Pancreas (tissue), 10 donors: ENCODE measurements at regions not wholly inside any gene's neighbourhood (a gene's known extent, or its start where the extent isn't known, plus 50 kb on each side); places are given as distances from the start of the nearest gene placed in this dataset.

Experiments
- ATAC-seq, 4 donors: fragments of 200-7000 bp; cut with Tn5 transposase; one replicate each; pipeline versions ENCODE4 v1.8.0 to v1.9.1; 2020; ENCODE audit warnings: mild to moderate bottlenecking in 4 of 4, moderate library complexity in 4 of 4
- DNase-seq, 6 donors: peaks; one replicate each; pipeline ENCODE4 v3.0.0-alpha.2; 2020
- FAIRE-seq: peaks from 2 replicates; lab custom pipeline; 2012; peaks lifted over from hg19 to GRCh38; lab: Jason Lieb, UNC
- H3K27ac ChIP-seq, 4 donors: fragments of 200-600 bp; sonication (generic); 1 replicate in 3 of 4; 2 replicates in 1 of 4; pipeline versions ENCODE4 v1.5.0 to v1.8.0; 2020
- H3K27me3 ChIP-seq, 4 donors: fragments of 200-600 bp; one replicate each; pipeline ENCODE4 v1.8.0; 2021
- H3K36me3 ChIP-seq, 3 donors: fragments of 200-600 bp; sonication (generic) in 1 of 3; one replicate each; pipeline versions ENCODE4 v1.5.0 to v1.8.0; 2020 to 2021
- H3K4me1 ChIP-seq, 3 donors: fragments of 200-600 bp; one replicate each; pipeline ENCODE4 v1.8.0; 2021
- H3K4me3 ChIP-seq, 4 donors: fragments of 200-600 bp; sonication (generic) in 2 of 4; one replicate each; pipeline versions ENCODE4 v1.5.0 to v1.8.0; 2020 to 2021
- H3K9me3 ChIP-seq, 4 donors: fragments of 200-600 bp; one replicate each; pipeline ENCODE4 v1.8.0; 2021
- WGBS, 2 donors: extraction: QIAGEN DNeasy Blood & Tissue Kit; methylation state at CpG; one replicate each; pipeline ENCODE4 v1.1.7; 2013; 5-methylcytosine and 5-hydroxymethylcytosine counted together
- intact Hi-C, 3 donors: fragments of 100-400 bp; cut with DNase I; formaldehyde crosslinking; loops; one replicate each; pipeline versions ENCODE4 v1.11.1 to v1.14.2; 2022
- TF ChIP-seq, protein P1 (sequence below), 4 donors: fragments of 200-600 bp; sonication (generic) in 3 of 4; IDR thresholded peaks; one replicate each; pipeline versions ENCODE4 v1.5.0 to v1.8.0; 2021; ENCODE audit warnings: antibody characterized with exemption in 4 of 4
- donor health status: healthy with polysubstance abuse.
- donor health status: DM: no; HTN: no; CAD: no; lungs with moderate emphysema.
- donor health status: DM: no; HTN: no; CAD: no.
- donor health status: control.
- donor health status: control.
- donor health status: Bipolar disorder and iron deficiency.
- donor health status: DM: yes; HTN: yes; CAD: no.
- donor health status: DM: no; HTN: no; CAD: no.
- donor health status: DM: no; HTN: no; CAD: no.
- donor health status: DM: yes; HTN: yes; CAD: no.

DNA sequence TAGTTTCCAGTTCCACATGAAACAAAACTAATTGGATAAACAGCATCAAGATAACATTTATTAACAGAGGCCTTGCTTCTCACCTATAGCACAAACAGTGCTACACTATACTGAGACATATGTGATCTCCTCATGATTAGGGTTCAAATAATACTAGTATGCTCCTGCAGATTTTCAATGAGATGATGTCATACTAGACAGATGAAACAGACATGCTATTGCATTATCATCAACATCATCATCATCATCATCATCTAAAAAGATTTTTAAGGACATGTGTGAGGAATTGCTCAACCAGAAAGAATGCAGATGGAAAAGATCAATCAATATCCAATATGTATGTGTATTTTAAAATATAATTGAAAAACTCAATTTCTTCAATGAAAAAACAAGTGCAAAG is 932.3 kb downstream of the METTL15 start:
- no peaks in the 10 kb centered on the region for H3K9me3 ChIP-seq
- FAIRE-seq (no peak), DNase-seq (no peak), ATAC-seq (no peak)
- H3K27ac ChIP-seq, result no peak overlapping the region
- no peaks in the 10 kb centered on the region for H3K36me3 ChIP-seq
- TF ChIP-seq, protein P1, sequence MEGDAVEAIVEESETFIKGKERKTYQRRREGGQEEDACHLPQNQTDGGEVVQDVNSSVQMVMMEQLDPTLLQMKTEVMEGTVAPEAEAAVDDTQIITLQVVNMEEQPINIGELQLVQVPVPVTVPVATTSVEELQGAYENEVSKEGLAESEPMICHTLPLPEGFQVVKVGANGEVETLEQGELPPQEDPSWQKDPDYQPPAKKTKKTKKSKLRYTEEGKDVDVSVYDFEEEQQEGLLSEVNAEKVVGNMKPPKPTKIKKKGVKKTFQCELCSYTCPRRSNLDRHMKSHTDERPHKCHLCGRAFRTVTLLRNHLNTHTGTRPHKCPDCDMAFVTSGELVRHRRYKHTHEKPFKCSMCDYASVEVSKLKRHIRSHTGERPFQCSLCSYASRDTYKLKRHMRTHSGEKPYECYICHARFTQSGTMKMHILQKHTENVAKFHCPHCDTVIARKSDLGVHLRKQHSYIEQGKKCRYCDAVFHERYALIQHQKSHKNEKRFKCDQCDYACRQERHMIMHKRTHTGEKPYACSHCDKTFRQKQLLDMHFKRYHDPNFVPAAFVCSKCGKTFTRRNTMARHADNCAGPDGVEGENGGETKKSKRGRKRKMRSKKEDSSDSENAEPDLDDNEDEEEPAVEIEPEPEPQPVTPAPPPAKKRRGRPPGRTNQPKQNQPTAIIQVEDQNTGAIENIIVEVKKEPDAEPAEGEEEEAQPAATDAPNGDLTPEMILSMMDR (IDR thresholded peaks at IDR 0.05), result no peak
- intact Hi-C loops, result no loop called here
- H3K27me3 ChIP-seq, result no peaks in the 10 kb centered on the region
- H3K4me1 ChIP-seq, result no peaks in the 10 kb centered on the region
- H3K4me3 ChIP-seq, result no peak overlapping the region

- no peaks in the 10 kb centered on the region for H3K27me3 ChIP-seq
- DNase-seq (no peak), ATAC-seq (no peak), FAIRE-seq (no peak)
- no peaks in the 10 kb centered on the region for H3K9me3 ChIP-seq
- TF ChIP-seq, protein P1 (IDR thresholded peaks at IDR 0.05), result no peak
- no peak overlapping the region for H3K4me3 ChIP-seq
- WGBS, 2 donors, result 24 to 75% methylated on average over 2 of the region's 2 CpGs
- H3K4me1 ChIP-seq, result no peaks in the 10 kb centered on the region
- intact Hi-C loops, result no loop called here
- H3K36me3 ChIP-seq, result no peaks in the 10 kb centered on the region
- H3K27ac ChIP-seq, result no peak overlapping the region
These were observed 924.4 kb downstream of the METTL15 start for GRCh38 chr11:29032384-29033149.

GRCh38 chr11:29029452-29029851 is 921.3 kb downstream of the METTL15 start:
- H3K36me3 ChIP-seq, result no peaks in the 10 kb centered on the region
- intact Hi-C loops, result no loop called here
- no peaks in the 10 kb centered on the region for H3K27me3 ChIP-seq
- no peaks in the 10 kb centered on the region for H3K4me1 ChIP-seq
- H3K9me3 ChIP-seq, result no peaks in the 10 kb centered on the region
- TF ChIP-seq, protein P1 (IDR thresholded peaks at IDR 0.05), result no peak
- DNase-seq, result no peak
- ATAC-seq, result no peak
- no peak overlapping the region for H3K4me3 ChIP-seq
- WGBS, 2 donors, result 66% methylated on average over 2 of the region's 2 CpGs
- H3K27ac ChIP-seq, result no peak overlapping the region
- no peak for FAIRE-seq

- DNase-seq (no peak), ATAC-seq (no peak), FAIRE-seq (no peak)
- intact Hi-C loops, result no loop called here
- Histone ChIP-seq H3K4me3 (no peak overlapping the region), H3K27ac (no peak overlapping the region), H3K4me1 (no peaks in the 10 kb centered on the region), H3K27me3 (no peaks in the 10 kb centered on the region), H3K36me3 (no peaks in the 10 kb centered on the region), H3K9me3 (no peaks in the 10 kb centered on the region)
- TF ChIP-seq, protein P1 (IDR thresholded peaks at IDR 0.05), result no peak
- WGBS, 2 donors, result 87 to 94% methylated on average over 1 of the region's 1 CpG
These were observed 919.2 kb downstream of the METTL15 start for GRCh38 chr11:29027436-29027835.

DNA sequence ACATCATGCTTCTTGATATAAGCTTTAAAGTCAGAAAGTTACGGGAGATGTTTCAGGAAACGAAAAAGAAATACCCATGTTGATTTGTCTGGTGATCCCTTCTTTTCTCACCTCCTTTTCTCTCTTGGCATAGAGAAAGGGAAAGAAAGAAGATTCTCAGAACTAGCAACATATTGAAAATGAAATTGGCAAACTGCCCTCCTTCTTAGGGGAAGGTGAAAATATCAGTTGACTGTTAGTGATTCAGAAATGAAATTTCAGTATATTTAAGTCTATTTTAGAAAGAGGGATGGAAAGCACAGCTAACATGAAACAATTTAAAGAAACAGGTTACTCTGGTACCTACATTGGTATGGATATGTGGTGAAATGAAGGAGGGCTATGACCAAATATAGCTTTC is 918.1 kb downstream of the METTL15 start:
- no peak for FAIRE-seq
- no peak overlapping the region for H3K4me3 ChIP-seq
- DNase-seq, result no peak
- 80 to 87% methylated on average over 2 of the region's 2 CpGs for WGBS, 2 donors
- TF ChIP-seq, protein P1 (IDR thresholded peaks at IDR 0.05), result no peak
- no peaks in the 10 kb centered on the region for H3K36me3 ChIP-seq
- intact Hi-C loops, result no loop called here
- no peaks in the 10 kb centered on the region for H3K27me3 ChIP-seq
- no peak for ATAC-seq
- no peak overlapping the region for H3K27ac ChIP-seq
- no peaks in the 10 kb centered on the region for H3K9me3 ChIP-seq
- H3K4me1 ChIP-seq, result no peaks in the 10 kb centered on the region
